ENCODE measurements at regions not wholly inside any gene's neighbourhood (a gene's known extent, or its start where the extent isn't known, plus 50 kb on each side); places are given as distances from the start of the nearest gene placed in this dataset.

- no peaks in the 10 kb centered on the region for H3F3A ChIP-seq (ENCODE audit: insufficient read depth, low read depth)
- no TSS peak for BruUV-seq (replicated peaks)
- H3K4me3 ChIP-seq: no peak overlapping the region
- intact Hi-C loops (cut with micrococcal nuclease; ENCODE audit: unreplicated experiment): no loop called here
- no peaks in the 10 kb centered on the region for H3K79me2 ChIP-seq (ENCODE audit: low read depth)
- H2AFZ ChIP-seq: no peak overlapping the region
- H3K27ac ChIP-seq: no peak overlapping the region
- no peaks in the 10 kb centered on the region for H3K4me1 ChIP-seq (replicated peaks; ENCODE audit: insufficient read depth)
- H3K27me3 ChIP-seq (ENCODE audit: insufficient read depth, low read depth): peaks cover 90% of the 10 kb centered on the region
- H3K9me3 ChIP-seq (ENCODE audit: insufficient read depth, low read depth): no peaks in the 10 kb centered on the region; the same call in 1 of the 2 replicates
- ChIA-PET CTCF (no interaction called here), POLR2A (ENCODE audit: unreplicated experiment) (no interaction called here)
- no peaks in the 10 kb centered on the region for H4K20me1 ChIP-seq (ENCODE audit: insufficient read depth)
- no peak overlapping the region for H3K4me2 ChIP-seq
- DNase-seq: no peak
- no peaks in the 10 kb centered on the region for H3K36me3 ChIP-seq (ENCODE audit: low read depth)
- H3K9me2 ChIP-seq (ENCODE audit: insufficient read depth): no peaks in the 10 kb centered on the region
- no peak for TF ChIP-seq EZH2 (IDR thresholded peaks at IDR 0.05; ENCODE audit: low read depth)
- no peak for TF ChIP-seq CTCF (conservative IDR thresholded peaks at IDR 0.05)
These were observed 395.4 kb upstream of the NFE2L3 start for GRCh38 chr7:25756601-25757000.

- no TSS peak for BruUV-seq (replicated peaks)
These were observed 393.4 kb upstream of the NFE2L3 start for GRCh38 chr7:25758559-25758958.

GRCh38 chr7:25759286-25759685 lies 392.7 kb upstream of the NFE2L3 start:
- BruUV-seq (replicated peaks): no TSS peak
- Histone ChIP-seq H3F3A (ENCODE audit: insufficient read depth, low read depth) (no peaks in the 10 kb centered on the region), H3K79me2 (ENCODE audit: low read depth) (no peaks in the 10 kb centered on the region), H3K4me2 (no peak overlapping the region), H3K4me1 (replicated peaks; ENCODE audit: insufficient read depth) (no peaks in the 10 kb centered on the region), H3K9me3 (ENCODE audit: insufficient read depth, low read depth) (no peaks in the 10 kb centered on the region; the same call in 1 of the 2 replicates), H2AFZ (no peak overlapping the region), H3K36me3 (ENCODE audit: low read depth) (no peaks in the 10 kb centered on the region), H3K9me2 (ENCODE audit: insufficient read depth) (no peaks in the 10 kb centered on the region), H3K4me3 (no peak overlapping the region), H3K27me3 (ENCODE audit: insufficient read depth, low read depth) (peaks cover 90% of the 10 kb centered on the region), H4K20me1 (ENCODE audit: insufficient read depth) (no peaks in the 10 kb centered on the region), H3K27ac (no peak overlapping the region)
- no peak for TF ChIP-seq EZH2 (IDR thresholded peaks at IDR 0.05; ENCODE audit: low read depth)
- TF ChIP-seq CTCF (conservative IDR thresholded peaks at IDR 0.05): no peak
- no peak for DNase-seq
- ChIA-PET POLR2A (ENCODE audit: unreplicated experiment) (no interaction called here), CTCF (no interaction called here)
- intact Hi-C loops (cut with micrococcal nuclease; ENCODE audit: unreplicated experiment): no loop called here

More at GRCh38 chr7:25758559-25758958, 393.4 kb upstream of the NFE2L3 start:
- intact Hi-C loops (cut with micrococcal nuclease; ENCODE audit: unreplicated experiment): no loop called here
- H3F3A ChIP-seq (ENCODE audit: insufficient read depth, low read depth): no peaks in the 10 kb centered on the region
- no peaks in the 10 kb centered on the region for H4K20me1 ChIP-seq (ENCODE audit: insufficient read depth)
- H3K36me3 ChIP-seq (ENCODE audit: low read depth): no peaks in the 10 kb centered on the region
- no peak overlapping the region for H2AFZ ChIP-seq
- DNase-seq: no peak
- H3K4me3 ChIP-seq: no peak overlapping the region
- no peak overlapping the region for H3K4me2 ChIP-seq
- no peaks in the 10 kb centered on the region; the same call in 1 of the 2 replicates for H3K9me3 ChIP-seq (ENCODE audit: insufficient read depth, low read depth)
- ChIA-PET CTCF (no interaction called here), POLR2A (ENCODE audit: unreplicated experiment) (no interaction called here)
- H3K9me2 ChIP-seq (ENCODE audit: insufficient read depth): no peaks in the 10 kb centered on the region
- H3K4me1 ChIP-seq (replicated peaks; ENCODE audit: insufficient read depth): no peaks in the 10 kb centered on the region
- H3K27ac ChIP-seq: no peak overlapping the region
- H3K79me2 ChIP-seq (ENCODE audit: low read depth): no peaks in the 10 kb centered on the region
- TF ChIP-seq CTCF (conservative IDR thresholded peaks at IDR 0.05) (no peak), EZH2 (IDR thresholded peaks at IDR 0.05; ENCODE audit: low read depth) (no peak)
- H3K27me3 ChIP-seq (ENCODE audit: insufficient read depth, low read depth): peaks cover 90% of the 10 kb centered on the region
